PC-9 (cell line): ENCODE measurements at regions not wholly inside any gene's neighbourhood (a gene's known extent, or its start where the extent isn't known, plus 50 kb on each side); places are given as distances from the start of the nearest gene placed in this dataset.

Source experiments
- BruUV-seq: library from RNA; stranded (reverse); fragments of 400-500 nt; replicated peaks from 2 replicates; lab custom pipeline; 2021; lab: Mats Ljungman, UMichigan
- CTCF ChIA-PET: fragments of 300-600 bp; sonication (Branson Sonifier 250); formaldehyde crosslinking; loops from one replicate; lab custom pipeline; 2022; ENCODE audit warnings: antibody characterized with exemption; lab: Charles Lee
- POLR2A ChIA-PET: fragments of 300-600 bp; sonication (Branson Sonifier 250); formaldehyde crosslinking; loops from one replicate; lab custom pipeline; 2022; ENCODE audit warnings: antibody characterized with exemption; ENCODE audit not compliant: unreplicated experiment; lab: Charles Lee
- DNase-seq, 2 experiments: peaks; one replicate each; pipeline versions ENCODE4 v3.0.0 to v3.0.0-alpha.2; 2015 to 2022; ENCODE audit warnings: mixed read lengths in 1 of 2
- H2AFZ ChIP-seq: fragments of 200-600 bp; sonication (generic); 2 replicates; pipeline ENCODE4 v1.8.1; 2017; ENCODE audit warnings: antibody characterized with exemption
- H3F3A ChIP-seq: fragments of 200-600 bp; sonication (generic); 2 replicates; pipeline ENCODE4 v1.8.1; 2017; ENCODE audit warnings: antibody characterized with exemption, mild to moderate bottlenecking, low read depth; ENCODE audit not compliant: insufficient read depth
- H3K27ac ChIP-seq: fragments of 200-600 bp; sonication (generic); 2 replicates; pipeline ENCODE4 v1.6.1; 2016; ENCODE audit warnings: mixed run types
- H3K27me3 ChIP-seq: fragments of 200-600 bp; sonication (generic); 2 replicates; pipeline ENCODE4 v1.6.1; 2016; ENCODE audit warnings: low read depth, mixed run types; ENCODE audit not compliant: insufficient read depth
- H3K36me3 ChIP-seq: fragments of 200-600 bp; sonication (generic); 2 replicates; pipeline ENCODE4 v1.6.1; 2016; ENCODE audit warnings: low read depth, mixed run types
- H3K4me1 ChIP-seq: fragments of 200-600 bp; sonication (generic); replicated peaks from 2 replicates; pipeline ENCODE4 v1.6.1; 2016; ENCODE audit warnings: mixed run types; ENCODE audit not compliant: insufficient read depth
- H3K4me2 ChIP-seq: fragments of 200-600 bp; sonication (generic); 2 replicates; pipeline ENCODE4 v1.6.1; 2017; ENCODE audit warnings: mixed run types
- H3K4me3 ChIP-seq: fragments of 200-600 bp; sonication (generic); 2 replicates; pipeline ENCODE4 v1.6.1; 2016; ENCODE audit warnings: mixed run types
- H3K79me2 ChIP-seq: fragments of 200-600 bp; sonication (generic); 2 replicates; pipeline ENCODE4 v1.6.1; 2017; ENCODE audit warnings: low read depth, mixed run types
- H3K9me2 ChIP-seq: fragments of 200-600 bp; sonication (generic); 2 replicates; pipeline ENCODE4 v1.8.1; 2017; ENCODE audit warnings: mild to moderate bottlenecking; ENCODE audit not compliant: insufficient read depth
- H3K9me3 ChIP-seq: fragments of 200-600 bp; sonication (generic); 2 replicates; pipeline ENCODE4 v1.8.1; 2016; ENCODE audit warnings: low read depth; ENCODE audit not compliant: insufficient read depth
- H4K20me1 ChIP-seq: fragments of 200-600 bp; sonication (generic); 2 replicates; pipeline ENCODE4 v1.8.1; 2017; ENCODE audit not compliant: insufficient read depth
- EZH2 ChIP-seq: fragments of 200-600 bp; sonication (generic); IDR thresholded peaks from 2 replicates; pipeline ENCODE4 v1.8.0; 2017; ENCODE audit warnings: antibody characterized with exemption, low read depth
- intact Hi-C: fragments of 100-400 bp; cut with micrococcal nuclease; formaldehyde crosslinking; loops from one replicate; pipeline ENCODE4 v1.10.0; 2022; ENCODE audit not compliant: unreplicated experiment
- TF ChIP-seq, protein P1 (sequence below): fragments of 200-600 bp; sonication (generic); conservative IDR thresholded peaks from 2 replicates; pipeline ENCODE4 v1.6.1; 2017; ENCODE audit warnings: mixed run types, antibody characterized with exemption, mild to moderate bottlenecking, moderate library complexity

DNA sequence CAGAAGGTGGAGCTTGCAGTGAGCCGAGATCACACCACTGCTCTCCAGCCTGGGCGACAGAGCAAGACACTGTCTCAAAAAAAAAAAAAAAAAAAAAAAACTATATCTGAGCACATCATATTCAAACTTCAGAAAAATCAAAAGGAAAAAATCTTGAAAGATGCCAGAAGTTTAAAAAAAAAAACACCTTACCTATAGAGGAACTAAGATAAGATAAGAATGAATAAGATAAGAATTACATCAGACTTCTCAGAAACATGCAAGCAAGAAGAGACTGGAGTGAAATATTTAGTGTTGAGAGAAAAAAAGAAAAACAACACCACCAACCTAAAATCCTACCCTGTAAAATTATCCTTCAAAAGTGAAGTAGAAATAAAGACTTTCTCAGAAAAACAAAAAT, 116.8 kb upstream of the ARID1B start:
- H3K79me2 ChIP-seq, result no peaks in the 10 kb centered on the region
- no peak overlapping the region for H2AFZ ChIP-seq
- H3K36me3 ChIP-seq, result no peaks in the 10 kb centered on the region
- no peaks in the 10 kb centered on the region for H4K20me1 ChIP-seq
- H3K4me2 ChIP-seq, result no peak overlapping the region
- TF ChIP-seq EZH2, result no peak
- TF ChIP-seq, protein P1, sequence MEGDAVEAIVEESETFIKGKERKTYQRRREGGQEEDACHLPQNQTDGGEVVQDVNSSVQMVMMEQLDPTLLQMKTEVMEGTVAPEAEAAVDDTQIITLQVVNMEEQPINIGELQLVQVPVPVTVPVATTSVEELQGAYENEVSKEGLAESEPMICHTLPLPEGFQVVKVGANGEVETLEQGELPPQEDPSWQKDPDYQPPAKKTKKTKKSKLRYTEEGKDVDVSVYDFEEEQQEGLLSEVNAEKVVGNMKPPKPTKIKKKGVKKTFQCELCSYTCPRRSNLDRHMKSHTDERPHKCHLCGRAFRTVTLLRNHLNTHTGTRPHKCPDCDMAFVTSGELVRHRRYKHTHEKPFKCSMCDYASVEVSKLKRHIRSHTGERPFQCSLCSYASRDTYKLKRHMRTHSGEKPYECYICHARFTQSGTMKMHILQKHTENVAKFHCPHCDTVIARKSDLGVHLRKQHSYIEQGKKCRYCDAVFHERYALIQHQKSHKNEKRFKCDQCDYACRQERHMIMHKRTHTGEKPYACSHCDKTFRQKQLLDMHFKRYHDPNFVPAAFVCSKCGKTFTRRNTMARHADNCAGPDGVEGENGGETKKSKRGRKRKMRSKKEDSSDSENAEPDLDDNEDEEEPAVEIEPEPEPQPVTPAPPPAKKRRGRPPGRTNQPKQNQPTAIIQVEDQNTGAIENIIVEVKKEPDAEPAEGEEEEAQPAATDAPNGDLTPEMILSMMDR, result no peak
- H3K9me2 ChIP-seq, result no peaks in the 10 kb centered on the region
- ChIA-PET CTCF (no interaction called here), POLR2A (interaction anchor here (0.6 kb wide), 1 partner anchor 360 kb away, joined by 4 read pairs; no protein-coding TSS in a partner anchor)
- no peaks in the 10 kb centered on the region; the same call in 1 of the 2 replicates for H3K9me3 ChIP-seq
- intact Hi-C loops, result no loop called here
- no peak for DNase-seq
- no peak overlapping the region for H3K27ac ChIP-seq
- no peaks in the 10 kb centered on the region for H3K27me3 ChIP-seq
- H3K4me3 ChIP-seq, result no peak overlapping the region
- no TSS peak for BruUV-seq
- no peaks in the 10 kb centered on the region for H3F3A ChIP-seq
- no peaks in the 10 kb centered on the region for H3K4me1 ChIP-seq

DNA sequence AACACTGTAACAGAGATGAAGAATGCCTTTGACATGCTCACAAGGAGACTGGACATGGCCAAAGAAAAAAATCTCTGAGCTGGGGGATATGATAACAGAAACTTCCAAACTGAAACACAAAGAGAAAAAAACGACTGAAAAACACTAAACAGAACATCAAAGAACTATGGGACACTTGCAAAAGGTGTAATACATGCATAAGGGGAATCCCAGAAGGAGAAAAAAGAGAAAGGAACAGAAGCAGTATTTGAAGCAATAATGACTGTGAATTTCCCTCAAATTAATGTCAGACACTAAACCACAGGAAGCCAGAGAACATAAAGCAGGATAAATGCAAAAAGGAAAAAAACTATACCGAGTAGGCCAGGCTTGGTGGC, 117.4 kb upstream of the ARID1B start:
- Histone ChIP-seq H3K9me2 (no peaks in the 10 kb centered on the region), H3K4me1 (no peaks in the 10 kb centered on the region), H3K9me3 (no peaks in the 10 kb centered on the region; the same call in 1 of the 2 replicates), H4K20me1 (no peaks in the 10 kb centered on the region), H3K79me2 (no peaks in the 10 kb centered on the region), H3K4me3 (no peak overlapping the region), H3K36me3 (no peaks in the 10 kb centered on the region), H2AFZ (no peak overlapping the region), H3F3A (no peaks in the 10 kb centered on the region), H3K4me2 (no peak overlapping the region), H3K27me3 (no peaks in the 10 kb centered on the region), H3K27ac (no peak overlapping the region)
- ChIA-PET POLR2A (no interaction called here), CTCF (interaction anchor here (0.7 kb wide), 1 partner anchor 377 kb away, joined by 7 read pairs; no protein-coding TSS in a partner anchor)
- no TSS peak for BruUV-seq
- intact Hi-C loops, result no loop called here
- no peak for DNase-seq
- TF ChIP-seq EZH2, result no peak

DNA sequence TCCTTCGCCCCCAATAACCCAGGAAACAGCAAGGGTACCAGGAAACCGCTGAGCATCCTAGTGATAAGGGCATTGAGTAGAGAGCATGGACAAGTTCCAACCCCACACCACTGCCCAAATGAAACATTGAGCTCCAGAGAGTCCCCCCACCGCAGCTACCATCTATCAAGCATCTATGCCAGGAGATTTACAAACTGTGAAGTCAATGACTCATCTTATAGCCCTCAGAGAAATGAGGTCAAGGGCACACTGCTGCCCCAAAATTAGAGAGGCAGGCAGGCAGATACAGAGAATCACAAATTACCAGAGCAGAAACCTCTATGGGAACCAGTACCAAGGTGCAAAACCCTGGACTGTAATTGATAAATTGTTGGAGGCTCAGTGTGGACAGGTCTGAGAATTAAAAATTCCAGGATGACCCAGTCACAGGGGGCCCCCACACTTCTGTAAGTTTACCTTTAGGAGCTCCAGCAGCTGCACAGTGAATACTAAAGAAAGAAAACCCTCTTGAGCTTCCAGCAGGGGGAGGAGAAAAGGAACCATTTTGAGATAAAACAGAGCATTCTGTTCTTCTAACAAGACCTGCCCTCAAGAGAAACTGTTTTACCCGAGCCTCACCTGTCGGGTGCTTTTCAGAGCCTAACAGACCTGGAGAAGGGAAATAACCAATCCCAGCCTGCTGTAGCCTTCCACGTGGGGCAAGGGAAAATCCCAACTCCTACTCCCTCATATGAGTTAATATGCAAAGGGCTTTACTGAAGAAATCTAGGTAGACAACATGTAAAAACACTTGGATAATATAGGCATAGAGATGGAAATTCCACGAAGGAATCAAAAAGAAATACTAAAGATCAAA, 118.0 kb upstream of the ARID1B start:
- Histone ChIP-seq H3F3A (no peaks in the 10 kb centered on the region), H3K36me3 (no peaks in the 10 kb centered on the region), H4K20me1 (no peaks in the 10 kb centered on the region), H3K79me2 (no peaks in the 10 kb centered on the region), H3K9me2 (no peaks in the 10 kb centered on the region), H3K4me1 (no peaks in the 10 kb centered on the region), H3K27ac (no peak overlapping the region), H2AFZ (no peak overlapping the region), H3K27me3 (no peaks in the 10 kb centered on the region), H3K4me2 (no peak overlapping the region), H3K9me3 (no peaks in the 10 kb centered on the region; the same call in 1 of the 2 replicates), H3K4me3 (no peak overlapping the region)
- ChIA-PET CTCF (interaction anchor here (0.7 kb wide), 1 partner anchor 377 kb away, joined by 7 read pairs; no protein-coding TSS in a partner anchor), POLR2A (no interaction called here)
- no TSS peak for BruUV-seq
- intact Hi-C loops, result no loop called here
- DNase-seq, result no peak
- no peak for TF ChIP-seq EZH2
- TF ChIP-seq, protein P1, result no peak
